ENCODE measurements at regions not wholly inside any gene's neighbourhood (a gene's known extent, or its start where the extent isn't known, plus 50 kb on each side); places are given as distances from the start of the nearest gene placed in this dataset.

GRCh38 chr11:70671083-70671482, 272.8 kb downstream of the CTTN start:
- Histone ChIP-seq H3K18ac (ENCODE audit: insufficient read length, low read depth, low read length) (no peak overlapping the region), H3K27me3 (ENCODE audit: insufficient read depth, low read length) (no peaks in the 10 kb centered on the region), H4K5ac (ENCODE audit: insufficient read length, low read depth, low read length) (no peak overlapping the region), H2BK5ac (ENCODE audit: insufficient read length, low read length) (no peak overlapping the region), H2AFZ (ENCODE audit: low read length) (no peak overlapping the region), H2BK12ac (ENCODE audit: insufficient read length, low read depth, low read length) (no peak overlapping the region), H2BK15ac (ENCODE audit: low read depth, low read length) (no peak overlapping the region), H3K4me2 (ENCODE audit: insufficient read depth, insufficient read length, low read length) (no peak overlapping the region), H4K91ac (ENCODE audit: insufficient read length, low read depth, low read length) (no peak overlapping the region), H3K79me2 (ENCODE audit: insufficient read depth, low read length) (no peaks in the 10 kb centered on the region), H2BK120ac (ENCODE audit: low read depth, low read length, poor library complexity, severe bottlenecking) (no peak overlapping the region), H3K27ac (ENCODE audit: insufficient read length, low read depth, low read length) (no peak overlapping the region), H3K4ac (ENCODE audit: low read depth, low read length) (no peak overlapping the region), H3K14ac (ENCODE audit: insufficient read depth, low read length) (no peak overlapping the region), H3K23me2 (ENCODE audit: insufficient read length, low read depth, low read length, poor library complexity, severe bottlenecking) (no peaks in the 10 kb centered on the region), H3T11ph (ENCODE audit: low read length) (no peak overlapping the region), H3K23ac (ENCODE audit: insufficient read length, low read depth, low read length) (no peak overlapping the region), H2AK5ac (ENCODE audit: insufficient read length, low read length) (no peak overlapping the region), H3K9ac (ENCODE audit: extremely low read depth, insufficient read length, low read length) (no peak overlapping the region), H3K79me1 (ENCODE audit: insufficient read depth, low read depth, low read length, poor library complexity, severe bottlenecking) (no peaks in the 10 kb centered on the region), H3K9me3 (ENCODE audit: control insufficient read depth, low read depth, low read length) (no peaks in the 10 kb centered on the region), H2BK20ac (ENCODE audit: low read depth, low read length, poor library complexity, severe bottlenecking) (no peak overlapping the region), H4K20me1 (ENCODE audit: control insufficient read depth, insufficient read depth, insufficient read length) (no peaks in the 10 kb centered on the region), H4K8ac (replicated peaks; ENCODE audit: insufficient read length, low read depth, low read length) (no peak overlapping the region), H3K4me1 (ENCODE audit: insufficient read depth, low read length) (peaks cover 3% of the 10 kb centered on the region; the same call in 1 of the 2 replicates), H3K56ac (ENCODE audit: insufficient read length, low read depth, low read length) (no peak overlapping the region)
- H3K9me3 Mint-ChIP-seq, result no peaks in the 10 kb centered on the region
- peak; percentile 39 for DNase-seq
- H3K27ac Mint-ChIP-seq, result no peak overlapping the region; a peak in 1 of 7 replicates
- no CpG with 5 or more reads among the region's 19 CpGs for WGBS (ENCODE audit: extremely low coverage, insufficient read length, low lambda C conversion rate)
- no peak for TF ChIP-seq CTCF (conservative IDR thresholded peaks at IDR 0.05)
- H3K4me3 Mint-ChIP-seq, result peak overlapping the region in 1 of 2 experiments; percentile 28; a peak in 2 of 5 replicates
- peaks cover 27 to 39% of the 10 kb centered on the region in 2 experiments for H3K4me1 Mint-ChIP-seq
- peaks cover 0 to 9% (median 4%) of the 10 kb centered on the region in 3 experiments; a peak in 2 of 7 replicates for H3K36me3 Mint-ChIP-seq (ENCODE audit: insufficient read depth in 1 of 3, low read depth in 3 of 3)
- H3K27me3 Mint-ChIP-seq (ENCODE audit: low read depth), result peaks cover 1% of the 10 kb centered on the region; the same call in 1 of the 2 replicates
